GM23338 (cell line): ENCODE measurements at regions not wholly inside any gene's neighbourhood (a gene's known extent, or its start where the extent isn't known, plus 50 kb on each side); places are given as distances from the start of the nearest gene placed in this dataset.

Source experiments
- ATAC-seq: fragments of 200-7000 bp; cut with Tn5 transposase; 3 replicates; pipeline ENCODE4 v1.9.1; 2020
- DNase-seq: peaks from one replicate; pipeline ENCODE4 v3.0.0-alpha.2; 2015; ENCODE audit warnings: low spot score
- H2AFZ ChIP-seq: fragments of 200-600 bp; sonication (generic); 2 replicates; pipeline ENCODE4 v1.8.0; 2016; ENCODE audit warnings: antibody characterized with exemption, mild to moderate bottlenecking, moderate library complexity
- H3F3A ChIP-seq: fragments of 200-600 bp; sonication (generic); replicated peaks from 2 replicates; pipeline ENCODE4 v1.8.0; 2017; ENCODE audit warnings: antibody characterized with exemption, mixed run types, low read depth
- H3K27ac ChIP-seq: fragments of 200-600 bp; sonication (generic); 2 replicates; pipeline ENCODE4 v1.6.1; 2016; ENCODE audit warnings: low read depth
- H3K27me3 ChIP-seq: fragments of 200-600 bp; sonication (generic); 2 replicates; pipeline ENCODE4 v1.8.0; 2016; ENCODE audit warnings: mild to moderate bottlenecking, mixed run types, moderate library complexity; ENCODE audit not compliant: insufficient read depth
- H3K36me3 ChIP-seq: fragments of 200-600 bp; sonication (generic); 2 replicates; pipeline ENCODE4 v1.8.0; 2016; ENCODE audit warnings: mild to moderate bottlenecking; ENCODE audit not compliant: insufficient read depth
- H3K4me1 ChIP-seq: fragments of 200-600 bp; sonication (generic); 2 replicates; pipeline ENCODE4 v1.8.0; 2016; ENCODE audit warnings: mild to moderate bottlenecking, moderate library complexity; ENCODE audit not compliant: insufficient read depth
- H3K4me2 ChIP-seq: fragments of 200-600 bp; sonication (generic); 2 replicates; pipeline ENCODE4 v1.7.1; 2017; ENCODE audit warnings: mixed run types
- H3K4me3 ChIP-seq: fragments of 200-600 bp; sonication (generic); 2 replicates; pipeline ENCODE4 v1.6.1; 2016; ENCODE audit warnings: mixed run types
- H3K79me2 ChIP-seq: fragments of 200-600 bp; sonication (generic); replicated peaks from 2 replicates; pipeline ENCODE4 v1.8.0; 2017; ENCODE audit warnings: mild to moderate bottlenecking; ENCODE audit not compliant: insufficient read depth
- H3K9me2 ChIP-seq: fragments of 200-600 bp; sonication (generic); 2 replicates; pipeline ENCODE4 v1.8.0; 2017; ENCODE audit not compliant: insufficient read depth
- H4K20me1 ChIP-seq: fragments of 200-600 bp; sonication (generic); replicated peaks from 2 replicates; pipeline ENCODE4 v1.8.0; 2017; ENCODE audit warnings: mild to moderate bottlenecking; ENCODE audit not compliant: insufficient read depth
- H3K27ac Mint-ChIP-seq: 2 replicates; pipeline ENCODE4 v1.8.0; 2020; ENCODE audit warnings: inconsistent platforms, mild to moderate bottlenecking, moderate library complexity, mixed read lengths
- H3K27me3 Mint-ChIP-seq: 3 replicates; pipeline ENCODE4 v1.8.0; 2022; ENCODE audit warnings: low read depth, mild to moderate bottlenecking, moderate library complexity, mixed read lengths, inconsistent platforms; ENCODE audit not compliant: insufficient read depth, poor library complexity
- H3K36me3 Mint-ChIP-seq: 3 replicates; pipeline ENCODE4 v1.8.0; 2021; ENCODE audit warnings: low read depth, mild to moderate bottlenecking, inconsistent platforms, moderate library complexity, mixed read lengths
- H3K4me1 Mint-ChIP-seq: 3 replicates; pipeline ENCODE4 v1.8.0; 2020; ENCODE audit warnings: mild to moderate bottlenecking, inconsistent platforms, mixed read lengths
- H3K4me3 Mint-ChIP-seq: 3 replicates; pipeline ENCODE4 v1.8.0; 2021; ENCODE audit warnings: moderate library complexity, mild to moderate bottlenecking, inconsistent platforms, mixed read lengths
- H3K9me3 Mint-ChIP-seq: 3 replicates; pipeline ENCODE4 v1.8.0; 2020; ENCODE audit warnings: moderate library complexity, mild to moderate bottlenecking, inconsistent platforms, mixed read lengths
- CREB1 ChIP-seq: fragments of 250-450 bp; sonication (Bioruptor Pico); IDR thresholded peaks from 2 replicates; pipeline ENCODE4 v1.5.0; 2020; ENCODE audit warnings: low read depth, mild to moderate bottlenecking, moderate library complexity
- EZH2 ChIP-seq: fragments of 200-600 bp; sonication (generic); IDR thresholded peaks from one replicate; pipeline ENCODE4 v1.8.0; 2017; ENCODE audit warnings: antibody characterized with exemption, mild to moderate bottlenecking, low read depth; ENCODE audit not compliant: unreplicated experiment
- JUNB ChIP-seq: IDR thresholded peaks from one replicate; pipeline ENCODE4 v1.6.1; 2016; ENCODE audit warnings: antibody characterized with exemption; ENCODE audit not compliant: unreplicated experiment
- NANOG ChIP-seq: IDR thresholded peaks from 2 replicates; pipeline ENCODE4 v1.6.1; 2016; ENCODE audit warnings: antibody characterized with exemption, borderline replicate concordance
- POLR2AphosphoS5 ChIP-seq: IDR thresholded peaks from 2 replicates; pipeline ENCODE4 v1.6.1; 2016; ENCODE audit warnings: antibody characterized with exemption, low read depth
- STAT1 ChIP-seq: IDR thresholded peaks from one replicate; pipeline ENCODE4 v1.6.1; 2016; ENCODE audit warnings: antibody characterized with exemption; ENCODE audit not compliant: unreplicated experiment
- ZNF114 ChIP-seq: fragments of 250-450 bp; sonication (Bioruptor Pico); IDR thresholded peaks from 2 replicates; pipeline ENCODE4 v1.5.0; 2020; ENCODE audit warnings: mild to moderate bottlenecking, moderate library complexity
- ZNF331 ChIP-seq: fragments of 250-450 bp; sonication (Bioruptor Pico); IDR thresholded peaks from 2 replicates; pipeline ENCODE4 v1.5.0; 2020; ENCODE audit warnings: low read depth, mild to moderate bottlenecking, moderate library complexity
- TF ChIP-seq, protein P1 (sequence below): IDR thresholded peaks from 2 replicates; pipeline ENCODE4 v1.6.1; 2016; ENCODE audit warnings: antibody characterized with exemption
- TF ChIP-seq, protein P2 (sequence below): IDR thresholded peaks from one replicate; pipeline ENCODE4 v1.6.1; 2018; ENCODE audit warnings: antibody characterized with exemption; ENCODE audit not compliant: unreplicated experiment
- TF ChIP-seq, protein P3 (sequence below): fragments of 250-450 bp; sonication (Bioruptor Pico); IDR thresholded peaks from 2 replicates; pipeline ENCODE4 v1.5.0; 2020; ENCODE audit warnings: mild to moderate bottlenecking, moderate library complexity

DNA sequence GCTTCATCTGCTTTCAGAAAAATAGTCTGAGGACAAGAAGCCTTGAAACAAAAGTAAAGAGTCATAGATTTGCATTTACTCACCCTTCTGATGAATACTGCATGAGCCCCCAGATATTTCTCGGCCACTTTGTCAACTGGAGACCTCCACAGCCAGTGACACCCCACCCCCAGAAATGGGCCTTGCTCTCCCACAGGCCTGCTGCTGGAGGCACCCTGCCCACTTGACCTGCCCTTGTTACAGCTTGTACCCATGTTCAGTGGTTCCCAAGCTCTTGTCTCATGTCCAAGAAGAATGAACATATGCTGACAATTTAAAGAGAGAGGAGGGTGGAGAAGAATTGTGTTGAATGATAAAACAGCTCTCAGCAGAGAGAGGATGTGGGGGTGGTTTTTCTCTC is 225.1 kb downstream of the DCAF12L2 start (continued):
- TF ChIP-seq JUNB = no peak
- TF ChIP-seq POLR2AphosphoS5 = no peak
- no peak for TF ChIP-seq NANOG
- TF ChIP-seq STAT1 = no peak
- TF ChIP-seq EZH2 = no peak
- no peak for TF ChIP-seq CREB1 (CRISPR knock-in tag)
- no peak for TF ChIP-seq ZNF114
- TF ChIP-seq, protein P1, sequence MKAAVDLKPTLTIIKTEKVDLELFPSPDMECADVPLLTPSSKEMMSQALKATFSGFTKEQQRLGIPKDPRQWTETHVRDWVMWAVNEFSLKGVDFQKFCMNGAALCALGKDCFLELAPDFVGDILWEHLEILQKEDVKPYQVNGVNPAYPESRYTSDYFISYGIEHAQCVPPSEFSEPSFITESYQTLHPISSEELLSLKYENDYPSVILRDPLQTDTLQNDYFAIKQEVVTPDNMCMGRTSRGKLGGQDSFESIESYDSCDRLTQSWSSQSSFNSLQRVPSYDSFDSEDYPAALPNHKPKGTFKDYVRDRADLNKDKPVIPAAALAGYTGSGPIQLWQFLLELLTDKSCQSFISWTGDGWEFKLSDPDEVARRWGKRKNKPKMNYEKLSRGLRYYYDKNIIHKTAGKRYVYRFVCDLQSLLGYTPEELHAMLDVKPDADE = no peak

DNA sequence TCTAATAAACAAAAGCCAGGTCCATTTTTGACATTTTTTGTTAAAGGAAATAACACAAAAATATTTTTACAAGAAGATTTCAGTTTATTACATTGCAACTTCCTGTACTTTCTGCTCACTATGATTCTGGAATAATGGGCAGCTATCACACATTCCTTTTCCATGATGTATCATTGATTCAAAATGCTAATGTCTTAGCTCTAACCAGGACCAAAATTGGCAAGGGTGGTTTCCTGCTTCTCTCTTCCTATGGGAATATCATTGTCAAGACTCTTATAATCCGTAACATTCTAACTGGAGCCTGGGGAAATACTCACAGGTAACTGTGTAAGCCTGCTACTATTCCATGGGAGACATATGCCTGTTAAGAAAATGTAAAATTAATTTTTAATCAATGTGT is 218.6 kb downstream of the DCAF12L2 start:
- H3K4me2 ChIP-seq = no peak overlapping the region
- H2AFZ ChIP-seq = no peak overlapping the region
- H3K4me1 Mint-ChIP-seq = no peaks in the 10 kb centered on the region
- H3K27ac ChIP-seq = no peak overlapping the region
- no peaks in the 10 kb centered on the region for H3K79me2 ChIP-seq
- no peaks in the 10 kb centered on the region for H3K36me3 Mint-ChIP-seq
- no peaks in the 10 kb centered on the region for H3F3A ChIP-seq
- no peak overlapping the region for H3K4me3 Mint-ChIP-seq
- no peaks in the 10 kb centered on the region for H3K4me1 ChIP-seq
- no peaks in the 10 kb centered on the region; the same call in 2 of the 3 replicates for H3K9me3 Mint-ChIP-seq
- H3K9me2 ChIP-seq = no peaks in the 10 kb centered on the region
- no peak overlapping the region for H3K27ac Mint-ChIP-seq
- no peaks in the 10 kb centered on the region for H3K27me3 Mint-ChIP-seq
- H3K27me3 ChIP-seq = no peaks in the 10 kb centered on the region
- H3K36me3 ChIP-seq = no peaks in the 10 kb centered on the region
- no peaks in the 10 kb centered on the region for H4K20me1 ChIP-seq
- H3K4me3 ChIP-seq = no peak overlapping the region
- ATAC-seq = no peak
- no peak for DNase-seq
- no peak for TF ChIP-seq CREB1 (CRISPR knock-in tag)
- TF ChIP-seq, protein P1 = no peak
- TF ChIP-seq NANOG = no peak
- TF ChIP-seq JUNB = no peak
- TF ChIP-seq, protein P2, sequence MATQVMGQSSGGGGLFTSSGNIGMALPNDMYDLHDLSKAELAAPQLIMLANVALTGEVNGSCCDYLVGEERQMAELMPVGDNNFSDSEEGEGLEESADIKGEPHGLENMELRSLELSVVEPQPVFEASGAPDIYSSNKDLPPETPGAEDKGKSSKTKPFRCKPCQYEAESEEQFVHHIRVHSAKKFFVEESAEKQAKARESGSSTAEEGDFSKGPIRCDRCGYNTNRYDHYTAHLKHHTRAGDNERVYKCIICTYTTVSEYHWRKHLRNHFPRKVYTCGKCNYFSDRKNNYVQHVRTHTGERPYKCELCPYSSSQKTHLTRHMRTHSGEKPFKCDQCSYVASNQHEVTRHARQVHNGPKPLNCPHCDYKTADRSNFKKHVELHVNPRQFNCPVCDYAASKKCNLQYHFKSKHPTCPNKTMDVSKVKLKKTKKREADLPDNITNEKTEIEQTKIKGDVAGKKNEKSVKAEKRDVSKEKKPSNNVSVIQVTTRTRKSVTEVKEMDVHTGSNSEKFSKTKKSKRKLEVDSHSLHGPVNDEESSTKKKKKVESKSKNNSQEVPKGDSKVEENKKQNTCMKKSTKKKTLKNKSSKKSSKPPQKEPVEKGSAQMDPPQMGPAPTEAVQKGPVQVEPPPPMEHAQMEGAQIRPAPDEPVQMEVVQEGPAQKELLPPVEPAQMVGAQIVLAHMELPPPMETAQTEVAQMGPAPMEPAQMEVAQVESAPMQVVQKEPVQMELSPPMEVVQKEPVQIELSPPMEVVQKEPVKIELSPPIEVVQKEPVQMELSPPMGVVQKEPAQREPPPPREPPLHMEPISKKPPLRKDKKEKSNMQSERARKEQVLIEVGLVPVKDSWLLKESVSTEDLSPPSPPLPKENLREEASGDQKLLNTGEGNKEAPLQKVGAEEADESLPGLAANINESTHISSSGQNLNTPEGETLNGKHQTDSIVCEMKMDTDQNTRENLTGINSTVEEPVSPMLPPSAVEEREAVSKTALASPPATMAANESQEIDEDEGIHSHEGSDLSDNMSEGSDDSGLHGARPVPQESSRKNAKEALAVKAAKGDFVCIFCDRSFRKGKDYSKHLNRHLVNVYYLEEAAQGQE = no peak
- TF ChIP-seq, protein P3, sequence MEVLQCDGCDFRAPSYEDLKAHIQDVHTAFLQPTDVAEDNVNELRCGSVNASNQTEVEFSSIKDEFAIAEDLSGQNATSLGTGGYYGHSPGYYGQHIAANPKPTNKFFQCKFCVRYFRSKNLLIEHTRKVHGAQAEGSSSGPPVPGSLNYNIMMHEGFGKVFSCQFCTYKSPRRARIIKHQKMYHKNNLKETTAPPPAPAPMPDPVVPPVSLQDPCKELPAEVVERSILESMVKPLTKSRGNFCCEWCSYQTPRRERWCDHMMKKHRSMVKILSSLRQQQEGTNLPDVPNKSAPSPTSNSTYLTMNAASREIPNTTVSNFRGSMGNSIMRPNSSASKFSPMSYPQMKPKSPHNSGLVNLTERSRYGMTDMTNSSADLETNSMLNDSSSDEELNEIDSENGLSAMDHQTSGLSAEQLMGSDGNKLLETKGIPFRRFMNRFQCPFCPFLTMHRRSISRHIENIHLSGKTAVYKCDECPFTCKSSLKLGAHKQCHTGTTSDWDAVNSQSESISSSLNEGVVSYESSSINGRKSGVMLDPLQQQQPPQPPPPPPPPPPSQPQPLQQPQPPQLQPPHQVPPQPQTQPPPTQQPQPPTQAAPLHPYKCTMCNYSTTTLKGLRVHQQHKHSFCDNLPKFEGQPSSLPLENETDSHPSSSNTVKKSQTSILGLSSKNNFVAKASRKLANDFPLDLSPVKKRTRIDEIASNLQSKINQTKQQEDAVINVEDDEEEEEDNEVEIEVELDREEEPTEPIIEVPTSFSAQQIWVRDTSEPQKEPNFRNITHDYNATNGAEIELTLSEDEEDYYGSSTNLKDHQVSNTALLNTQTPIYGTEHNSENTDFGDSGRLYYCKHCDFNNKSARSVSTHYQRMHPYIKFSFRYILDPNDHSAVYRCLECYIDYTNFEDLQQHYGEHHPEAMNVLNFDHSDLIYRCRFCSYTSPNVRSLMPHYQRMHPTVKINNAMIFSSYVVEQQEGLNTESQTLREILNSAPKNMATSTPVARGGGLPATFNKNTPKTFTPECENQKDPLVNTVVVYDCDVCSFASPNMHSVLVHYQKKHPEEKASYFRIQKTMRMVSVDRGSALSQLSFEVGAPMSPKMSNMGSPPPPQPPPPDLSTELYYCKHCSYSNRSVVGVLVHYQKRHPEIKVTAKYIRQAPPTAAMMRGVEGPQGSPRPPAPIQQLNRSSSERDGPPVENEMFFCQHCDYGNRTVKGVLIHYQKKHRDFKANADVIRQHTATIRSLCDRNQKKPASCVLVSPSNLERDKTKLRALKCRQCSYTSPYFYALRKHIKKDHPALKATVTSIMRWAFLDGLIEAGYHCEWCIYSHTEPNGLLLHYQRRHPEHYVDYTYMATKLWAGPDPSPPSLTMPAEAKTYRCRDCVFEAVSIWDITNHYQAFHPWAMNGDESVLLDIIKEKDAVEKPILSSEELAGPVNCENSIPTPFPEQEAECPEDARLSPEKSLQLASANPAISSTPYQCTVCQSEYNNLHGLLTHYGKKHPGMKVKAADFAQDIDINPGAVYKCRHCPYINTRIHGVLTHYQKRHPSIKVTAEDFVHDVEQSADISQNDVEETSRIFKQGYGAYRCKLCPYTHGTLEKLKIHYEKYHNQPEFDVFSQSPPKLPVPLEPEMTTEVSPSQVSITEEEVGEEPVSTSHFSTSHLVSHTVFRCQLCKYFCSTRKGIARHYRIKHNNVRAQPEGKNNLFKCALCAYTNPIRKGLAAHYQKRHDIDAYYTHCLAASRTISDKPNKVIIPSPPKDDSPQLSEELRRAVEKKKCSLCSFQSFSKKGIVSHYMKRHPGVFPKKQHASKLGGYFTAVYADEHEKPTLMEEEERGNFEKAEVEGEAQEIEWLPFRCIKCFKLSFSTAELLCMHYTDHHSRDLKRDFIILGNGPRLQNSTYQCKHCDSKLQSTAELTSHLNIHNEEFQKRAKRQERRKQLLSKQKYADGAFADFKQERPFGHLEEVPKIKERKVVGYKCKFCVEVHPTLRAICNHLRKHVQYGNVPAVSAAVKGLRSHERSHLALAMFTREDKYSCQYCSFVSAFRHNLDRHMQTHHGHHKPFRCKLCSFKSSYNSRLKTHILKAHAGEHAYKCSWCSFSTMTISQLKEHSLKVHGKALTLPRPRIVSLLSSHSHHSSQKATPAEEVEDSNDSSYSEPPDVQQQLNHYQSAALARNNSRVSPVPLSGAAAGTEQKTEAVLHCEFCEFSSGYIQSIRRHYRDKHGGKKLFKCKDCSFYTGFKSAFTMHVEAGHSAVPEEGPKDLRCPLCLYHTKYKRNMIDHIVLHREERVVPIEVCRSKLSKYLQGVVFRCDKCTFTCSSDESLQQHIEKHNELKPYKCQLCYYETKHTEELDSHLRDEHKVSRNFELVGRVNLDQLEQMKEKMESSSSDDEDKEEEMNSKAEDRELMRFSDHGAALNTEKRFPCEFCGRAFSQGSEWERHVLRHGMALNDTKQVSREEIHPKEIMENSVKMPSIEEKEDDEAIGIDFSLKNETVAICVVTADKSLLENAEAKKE = no peak
- TF ChIP-seq ZNF114 = no peak
- TF ChIP-seq EZH2 = no peak
- no peak for TF ChIP-seq STAT1
- TF ChIP-seq ZNF331 (CRISPR knock-in tag) = no peak
